ENCODE measurements at regions not wholly inside any gene's neighbourhood (a gene's known extent, or its start where the extent isn't known, plus 50 kb on each side); places are given as distances from the start of the nearest gene placed in this dataset.

DNA sequence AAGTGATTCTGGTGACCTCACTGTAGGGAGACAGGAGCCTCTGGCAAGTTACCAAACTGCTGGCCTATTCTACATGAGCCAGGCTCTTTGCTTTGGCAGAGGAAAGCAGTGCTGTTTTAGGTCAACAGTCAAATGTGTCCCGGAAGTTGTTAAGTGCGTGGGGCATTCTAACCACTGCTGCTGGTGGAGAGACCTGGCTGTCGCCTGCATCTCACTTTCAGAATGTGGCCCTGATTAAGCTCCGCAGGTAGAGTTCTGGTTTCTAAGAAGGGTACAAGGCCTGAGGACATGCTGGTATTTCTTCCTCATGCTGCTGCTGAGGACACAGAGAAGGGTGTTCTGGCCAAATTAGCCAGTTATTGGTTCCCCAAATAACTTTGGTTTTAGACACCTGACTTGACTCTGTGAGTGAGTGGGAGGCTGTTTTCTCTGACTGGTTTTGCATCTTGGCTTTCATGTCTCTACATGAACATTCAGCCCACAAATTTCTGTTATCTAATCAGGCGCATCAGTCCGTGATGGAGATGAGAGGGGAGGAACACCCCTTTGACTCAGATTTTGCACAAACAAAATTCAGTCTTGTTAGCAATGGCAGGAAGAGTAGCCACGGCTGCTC, 120.8 kb downstream of the LMO4 start:
- TF ChIP-seq, protein P1, sequence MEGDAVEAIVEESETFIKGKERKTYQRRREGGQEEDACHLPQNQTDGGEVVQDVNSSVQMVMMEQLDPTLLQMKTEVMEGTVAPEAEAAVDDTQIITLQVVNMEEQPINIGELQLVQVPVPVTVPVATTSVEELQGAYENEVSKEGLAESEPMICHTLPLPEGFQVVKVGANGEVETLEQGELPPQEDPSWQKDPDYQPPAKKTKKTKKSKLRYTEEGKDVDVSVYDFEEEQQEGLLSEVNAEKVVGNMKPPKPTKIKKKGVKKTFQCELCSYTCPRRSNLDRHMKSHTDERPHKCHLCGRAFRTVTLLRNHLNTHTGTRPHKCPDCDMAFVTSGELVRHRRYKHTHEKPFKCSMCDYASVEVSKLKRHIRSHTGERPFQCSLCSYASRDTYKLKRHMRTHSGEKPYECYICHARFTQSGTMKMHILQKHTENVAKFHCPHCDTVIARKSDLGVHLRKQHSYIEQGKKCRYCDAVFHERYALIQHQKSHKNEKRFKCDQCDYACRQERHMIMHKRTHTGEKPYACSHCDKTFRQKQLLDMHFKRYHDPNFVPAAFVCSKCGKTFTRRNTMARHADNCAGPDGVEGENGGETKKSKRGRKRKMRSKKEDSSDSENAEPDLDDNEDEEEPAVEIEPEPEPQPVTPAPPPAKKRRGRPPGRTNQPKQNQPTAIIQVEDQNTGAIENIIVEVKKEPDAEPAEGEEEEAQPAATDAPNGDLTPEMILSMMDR (IDR thresholded peaks at IDR 0.05 in 8 of 11, conservative IDR thresholded peaks at IDR 0.05 in 3 of 11), result no peak
- no peak for TF ChIP-seq POLR2A (IDR thresholded peaks at IDR 0.05)
